ENCODE measurements at regions not wholly inside any gene's neighbourhood (a gene's known extent, or its start where the extent isn't known, plus 50 kb on each side); places are given as distances from the start of the nearest gene placed in this dataset.

- TF ChIP-seq LCOR (CRISPR knock-in tag; IDR thresholded peaks at IDR 0.05) (no peak), HEY1 (CRISPR knock-in tag; IDR thresholded peaks at IDR 0.05; ENCODE audit: borderline replicate concordance) (no peak), SMARCE1 (IDR thresholded peaks at IDR 0.05) (no peak), RBM34 (IDR thresholded peaks at IDR 0.05; ENCODE audit: borderline replicate concordance, insufficient read depth, low read length) (no peak), HDAC1 (IDR thresholded peaks at IDR 0.05) (no peak)
Measured at GRCh38 chr3:164476631-164477030, 601.7 kb downstream of the SI start (continued).

GRCh38 chr3:164470471-164470870, 607.8 kb downstream of the SI start:
- intact Hi-C loops (cut with micrococcal nuclease) (no loop called here), in situ Hi-C loops (cut with MboI) (no loop called here)
- Histone ChIP-seq H3K9ac (ENCODE audit: insufficient read depth in 1 of 2, low read depth in 2 of 2, low read length in 2 of 2) (no peak overlapping the region), H3K36me3 (ENCODE audit: control insufficient read depth, insufficient read depth, low read length) (no peaks in the 10 kb centered on the region), H3K9me1 (ENCODE audit: control insufficient read depth, insufficient read depth, low read length) (no peaks in the 10 kb centered on the region), H3K27me3 (ENCODE audit: control insufficient read depth in 2 of 2, insufficient read depth in 2 of 2, low read length in 2 of 2) (no peaks in the 10 kb centered on the region), H3K27ac (ENCODE audit: extremely low read depth, low read depth, low read length) (no peak overlapping the region), H3K4me1 (replicated peaks in 1 of 2; ENCODE audit: control insufficient read depth in 2 of 2, insufficient read depth in 2 of 2, low read length in 2 of 2) (no peaks in the 10 kb centered on the region), H4K20me1 (replicated peaks; ENCODE audit: control insufficient read depth, insufficient read depth, low read length) (no peaks in the 10 kb centered on the region), H3K4me3 (no peak overlapping the region), H3K9me3 (replicated peaks; ENCODE audit: control insufficient read depth, insufficient read depth, low read depth, low read length) (no peaks in the 10 kb centered on the region; the same call in 1 of the 2 replicates), H3K4me2 (ENCODE audit: insufficient read depth, low read length) (no peak overlapping the region), H2AFZ (ENCODE audit: low read depth, low read length) (no peak overlapping the region), H3K79me2 (ENCODE audit: control insufficient read depth, insufficient read depth, low read length) (no peaks in the 10 kb centered on the region)
- FAIRE-seq (no peak), ATAC-seq (no peak), DNase-seq (ENCODE audit: extremely low read depth in 1 of 4, low spot score in 3 of 4) (no peak)
- ChIA-PET POLR2A (no interaction called here), CTCF (ENCODE audit: low intra/inter-chr PET ratio) (no interaction called here)
- WGBS (ENCODE audit: insufficient coverage, low coverage, missing lambda C conversion rate): 0% methylated on average over 1 of the region's 3 CpGs
- no peak for TF ChIP-seq SNRNP70 (optimal IDR thresholded peaks at IDR 0.05; ENCODE audit: low read depth, low read length)
- no TSS peak for BruUV-seq (replicated peaks)

- Histone ChIP-seq H3K4me3 (no peak overlapping the region), H3K27me3 (ENCODE audit: control insufficient read depth in 2 of 2, insufficient read depth in 2 of 2, low read length in 2 of 2) (no peaks in the 10 kb centered on the region), H3K4me1 (replicated peaks in 1 of 2; ENCODE audit: control insufficient read depth in 2 of 2, insufficient read depth in 2 of 2, low read length in 2 of 2) (no peaks in the 10 kb centered on the region), H3K9me1 (ENCODE audit: control insufficient read depth, insufficient read depth, low read length) (no peaks in the 10 kb centered on the region), H3K9ac (ENCODE audit: insufficient read depth in 1 of 2, low read depth in 2 of 2, low read length in 2 of 2) (no peak overlapping the region), H3K27ac (ENCODE audit: extremely low read depth, low read depth, low read length) (no peak overlapping the region), H3K9me3 (replicated peaks; ENCODE audit: control insufficient read depth, insufficient read depth, low read depth, low read length) (no peaks in the 10 kb centered on the region; the same call in 1 of the 2 replicates), H4K20me1 (replicated peaks; ENCODE audit: control insufficient read depth, insufficient read depth, low read length) (no peaks in the 10 kb centered on the region), H3K79me2 (ENCODE audit: control insufficient read depth, insufficient read depth, low read length) (no peaks in the 10 kb centered on the region), H2AFZ (ENCODE audit: low read depth, low read length) (no peak overlapping the region), H3K4me2 (ENCODE audit: insufficient read depth, low read length) (no peak overlapping the region), H3K36me3 (ENCODE audit: control insufficient read depth, insufficient read depth, low read length) (no peaks in the 10 kb centered on the region)
- intact Hi-C loops (cut with micrococcal nuclease): no loop called here
- no peak for ATAC-seq
- DNase-seq (ENCODE audit: extremely low read depth in 1 of 4, low spot score in 3 of 4): no peak
- FAIRE-seq: no peak
- WGBS (ENCODE audit: insufficient coverage, low coverage, missing lambda C conversion rate): 2% methylated on average over 6 of the region's 6 CpGs
- in situ Hi-C loops (cut with MboI): no loop called here
- CTCF ChIA-PET (ENCODE audit: low intra/inter-chr PET ratio): no interaction called here
- no TSS peak for BruUV-seq (replicated peaks)
- POLR2A ChIA-PET: no interaction called here
- TF ChIP-seq ZKSCAN3 (CRISPR knock-in tag; IDR thresholded peaks at IDR 0.05) (no peak), ZNF41 (CRISPR knock-in tag; conservative IDR thresholded peaks at IDR 0.05) (no peak), TRIM28 (IDR thresholded peaks at IDR 0.05) (no peak), TAF9B (IDR thresholded peaks at IDR 0.05; ENCODE audit: partially characterized antibody) (no peak), EP300 (IDR thresholded peaks at IDR 0.05; ENCODE audit: low read length) (no peak), PHB2 (IDR thresholded peaks at IDR 0.05; ENCODE audit: low read depth) (no peak), WHSC1 (IDR thresholded peaks at IDR 0.05; ENCODE audit: low read length) (no peak), ZFP30 (CRISPR knock-in tag; IDR thresholded peaks at IDR 0.05; ENCODE audit: borderline replicate concordance) (no peak), FOXK2 (conservative IDR thresholded peaks at IDR 0.05 in 1 of 2, IDR thresholded peaks at IDR 0.05 in 1 of 2; ENCODE audit: low read depth in 2 of 2) (no peak), NRF1 (conservative IDR thresholded peaks at IDR 0.05 in 1 of 2, IDR thresholded peaks at IDR 0.05 in 1 of 2) (no peak), ZNF280B (CRISPR knock-in tag; IDR thresholded peaks at IDR 0.05) (no peak), CAMTA2 (CRISPR knock-in tag; conservative IDR thresholded peaks at IDR 0.05) (no peak)
Measured at GRCh38 chr3:164468055-164468454, 610.2 kb downstream of the SI start.
